HG02840 (cell line): ENCODE measurements at regions not wholly inside any gene's neighbourhood (a gene's known extent, or its start where the extent isn't known, plus 50 kb on each side); places are given as distances from the start of the nearest gene placed in this dataset.
"Not testable (repeated sequence)": the region's sequence is repeated elsewhere in the genome, so short reads cannot be mapped to it uniquely, and the experiment has no call there.

Experiments
- ATAC-seq: cut with Tn5 transposase; IDR thresholded peaks from one replicate; pipeline ENCODE4 v1.9.1; 2021; ENCODE audit warnings: mild to moderate bottlenecking, moderate library complexity, moderate number of reproducible peaks; ENCODE audit not compliant: unreplicated experiment, low FRiP score

DNA sequence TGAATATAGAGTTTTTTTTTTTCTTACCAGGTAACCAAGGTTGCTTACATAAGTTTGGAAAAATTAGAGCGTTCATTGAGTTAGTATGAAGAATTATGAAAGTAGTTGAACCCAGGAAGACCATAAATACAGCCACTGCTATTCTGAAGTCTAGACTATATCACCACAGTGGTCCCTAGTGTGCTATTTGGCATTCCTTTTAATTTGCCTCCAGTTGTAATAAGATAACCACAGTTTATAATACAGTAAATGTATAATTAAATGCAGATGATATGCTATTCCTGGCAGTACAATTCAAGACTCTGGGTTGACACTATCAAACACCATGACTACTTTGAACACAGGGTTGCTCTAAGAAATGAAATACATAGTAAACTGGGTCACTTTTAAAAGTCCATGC, 270.5 kb downstream of the BRINP2 start:
- no peak for ATAC-seq

DNA sequence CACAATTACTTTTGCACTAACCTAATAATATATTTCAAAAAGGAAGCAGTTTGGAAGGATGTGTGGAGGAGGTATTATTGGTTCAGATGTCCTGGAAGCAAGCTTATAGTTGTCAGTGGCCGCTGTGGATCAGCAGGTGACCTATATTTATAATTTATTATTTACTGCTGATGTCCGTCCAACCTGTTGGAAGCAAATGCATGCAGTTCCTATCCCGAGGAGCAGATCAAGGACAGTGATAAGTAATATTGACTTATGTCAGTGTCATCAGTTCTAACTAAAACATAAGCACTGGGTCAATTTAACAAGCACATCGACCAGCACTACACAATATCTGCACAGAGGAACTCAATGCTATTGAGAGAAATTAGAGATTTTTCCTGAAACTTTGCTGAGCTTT, 270.1 kb downstream of the BRINP2 start:
- no peak for ATAC-seq

DNA sequence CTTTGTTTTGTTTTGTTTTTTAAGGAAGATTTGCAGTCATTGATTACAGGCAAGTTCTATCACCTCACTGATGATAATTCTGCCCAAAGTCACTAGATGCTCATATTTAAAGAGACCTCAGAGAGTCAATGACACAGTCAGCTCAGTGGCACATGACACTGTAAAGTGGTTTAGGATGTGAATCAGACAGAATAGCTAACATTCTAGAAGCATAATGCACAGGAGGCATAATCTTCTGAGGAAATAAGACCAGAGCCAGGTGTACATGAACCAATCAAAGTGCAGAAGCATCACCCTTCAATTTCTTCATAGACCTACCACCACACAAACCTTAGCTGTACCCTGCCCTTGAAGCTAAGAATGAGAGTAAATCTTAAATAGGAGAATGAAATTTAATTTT, 268.5 kb downstream of the BRINP2 start:
- no peak for ATAC-seq

DNA sequence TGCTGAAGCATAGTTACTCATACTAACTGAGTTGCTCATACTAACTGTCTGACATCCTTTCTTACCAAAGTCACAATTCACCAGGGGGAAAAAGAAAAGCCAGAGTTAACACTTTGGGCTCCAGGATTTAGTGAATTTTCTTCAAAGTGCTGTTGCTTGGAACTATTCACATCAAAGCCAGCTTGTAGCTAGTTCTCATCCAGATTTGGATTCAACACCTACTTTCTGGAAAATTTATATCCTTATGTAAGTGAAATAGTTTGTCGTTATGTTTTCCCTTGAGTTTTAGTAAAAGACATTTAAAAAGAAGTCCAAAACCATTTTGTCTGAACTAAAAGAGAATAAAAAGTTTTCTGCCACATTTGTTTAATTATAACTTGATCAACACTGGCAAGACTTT, 264.6 kb downstream of the BRINP2 start:
- ATAC-seq = no peak

DNA sequence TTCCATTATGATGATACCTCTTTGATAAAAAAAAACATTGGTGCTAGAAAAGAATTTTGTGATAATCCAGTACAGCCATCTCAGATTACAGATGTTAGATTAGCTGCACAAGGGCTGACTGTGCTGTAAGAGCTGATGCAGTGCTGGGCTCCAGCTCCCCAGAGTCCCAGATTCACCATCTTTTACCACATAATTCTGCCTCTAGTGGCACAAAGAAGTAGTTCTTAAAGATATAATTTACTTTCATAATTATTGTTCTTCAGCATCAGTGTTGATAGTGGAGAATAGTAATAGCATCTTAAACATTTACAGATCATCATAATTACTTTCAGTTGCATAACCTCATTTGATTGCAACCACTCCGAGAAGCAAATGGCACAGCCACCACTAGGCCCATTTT, 262.1 kb downstream of the BRINP2 start:
- no peak for ATAC-seq

DNA sequence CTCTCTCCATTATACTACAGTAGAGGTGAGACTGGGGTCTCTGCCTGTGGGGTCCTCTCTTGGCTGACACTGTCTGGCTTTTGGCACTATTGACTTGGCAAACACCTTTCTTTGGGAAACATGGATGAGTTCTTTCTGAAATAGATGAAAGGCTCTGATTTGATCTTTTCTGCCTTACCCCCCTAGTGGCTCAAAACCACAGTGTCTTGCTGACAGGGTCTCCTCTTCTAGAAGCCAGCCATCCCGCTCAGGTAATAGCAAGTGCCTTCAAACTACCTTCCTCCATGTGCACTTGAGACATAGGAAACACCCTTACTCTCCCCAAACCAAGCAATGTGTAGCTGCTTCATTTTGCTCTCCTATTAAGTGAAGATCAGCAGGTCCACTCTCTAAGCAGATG, 260.4 kb downstream of the BRINP2 start:
- no peak for ATAC-seq

DNA sequence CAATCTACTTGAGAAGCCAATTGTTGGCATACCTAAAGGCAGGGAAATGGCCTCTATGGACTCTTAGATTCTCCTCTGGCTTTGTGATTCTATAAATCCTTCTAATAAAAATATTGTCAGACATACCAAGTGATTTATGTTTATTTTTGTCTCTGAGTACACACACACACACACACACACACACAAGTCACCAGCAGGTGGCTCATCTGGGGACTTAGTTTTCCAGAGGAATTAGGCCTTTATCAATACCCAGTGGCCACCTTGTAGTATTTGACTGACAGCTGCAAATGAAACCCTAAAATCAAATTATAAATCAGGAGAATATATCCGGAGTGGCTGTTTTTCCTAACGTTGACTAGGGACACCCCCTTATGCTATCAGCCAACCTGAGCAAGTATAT, 258.5 kb downstream of the BRINP2 start:
- no peak for ATAC-seq

DNA sequence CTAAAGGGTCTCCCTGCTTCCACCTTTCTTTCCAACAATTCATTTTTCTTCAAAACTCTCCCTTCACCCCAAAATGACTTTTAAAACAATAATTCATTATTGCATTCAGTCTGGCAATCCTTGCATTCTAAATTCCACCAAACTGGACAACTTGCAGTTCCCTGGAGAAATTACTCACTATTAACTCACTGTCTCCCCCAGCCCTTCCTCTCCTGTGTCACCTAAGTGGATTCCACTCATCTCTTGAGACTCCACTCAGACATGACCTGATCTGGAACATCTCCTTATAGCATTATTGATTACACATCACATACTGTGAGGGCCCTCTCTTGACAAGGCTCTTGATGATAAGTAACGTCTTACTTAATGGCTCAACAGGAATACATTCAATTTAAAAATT, 257.1 kb downstream of the BRINP2 start:
- no peak for ATAC-seq

DNA sequence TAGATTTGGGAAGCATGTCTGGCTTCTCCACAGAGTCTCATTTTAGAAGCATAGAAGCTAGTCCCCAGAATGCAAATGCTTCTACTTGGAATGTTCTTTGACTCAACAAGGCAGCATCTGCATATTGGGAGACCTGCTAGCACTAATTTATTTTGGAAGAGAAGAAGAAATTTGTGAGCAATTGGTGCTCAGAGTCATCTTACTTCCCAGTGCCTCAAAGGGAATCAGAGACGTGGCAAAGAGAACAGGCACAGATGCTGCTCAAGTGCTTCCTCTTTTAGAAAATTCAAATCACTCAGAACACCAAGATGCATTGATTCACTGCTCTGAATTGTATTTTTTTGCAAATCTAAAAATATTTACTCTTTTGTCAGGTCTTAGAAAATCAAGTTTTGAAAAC, 255.7 kb downstream of the BRINP2 start:
- ATAC-seq = no peak

DNA sequence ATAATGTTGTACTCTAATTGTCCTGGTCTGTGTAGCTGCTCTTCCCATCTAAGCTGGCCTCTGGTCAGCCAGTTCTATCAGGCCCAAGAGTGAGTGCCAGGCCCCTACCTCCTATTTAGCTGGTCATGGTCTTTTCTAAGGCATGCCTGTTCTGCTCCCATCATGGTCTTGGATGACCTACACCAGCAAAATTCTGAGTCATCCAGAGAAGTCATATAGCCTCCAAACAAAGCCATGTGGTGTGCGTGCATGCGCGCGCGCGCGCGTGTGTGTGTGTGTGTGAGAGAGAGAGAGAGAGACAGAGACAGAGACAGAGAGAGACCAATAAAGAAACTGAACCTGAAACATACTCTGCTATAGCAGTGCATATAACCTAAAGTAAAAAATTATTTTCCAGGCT, 254.4 kb downstream of the BRINP2 start:
- ATAC-seq = no peak

DNA sequence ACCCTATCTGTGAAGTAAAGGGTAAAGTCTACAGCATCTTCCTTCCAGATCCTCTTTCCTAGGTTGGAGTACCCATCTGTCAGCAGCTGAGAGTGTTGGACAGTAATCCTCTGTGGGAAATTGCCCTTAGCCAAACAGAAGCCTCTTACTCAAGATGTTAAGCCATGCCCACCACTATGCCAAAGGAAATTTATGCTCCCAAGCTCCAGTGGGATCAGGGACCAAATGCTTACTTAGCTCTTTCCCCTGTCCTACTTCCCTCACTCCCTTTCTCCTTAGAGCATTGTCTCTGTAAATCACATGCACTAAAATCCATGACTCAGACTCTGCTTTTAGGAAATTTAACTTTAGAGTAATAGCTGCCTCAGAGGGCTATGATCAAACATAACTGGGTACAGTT, 254.0 kb downstream of the BRINP2 start:
- no peak for ATAC-seq

DNA sequence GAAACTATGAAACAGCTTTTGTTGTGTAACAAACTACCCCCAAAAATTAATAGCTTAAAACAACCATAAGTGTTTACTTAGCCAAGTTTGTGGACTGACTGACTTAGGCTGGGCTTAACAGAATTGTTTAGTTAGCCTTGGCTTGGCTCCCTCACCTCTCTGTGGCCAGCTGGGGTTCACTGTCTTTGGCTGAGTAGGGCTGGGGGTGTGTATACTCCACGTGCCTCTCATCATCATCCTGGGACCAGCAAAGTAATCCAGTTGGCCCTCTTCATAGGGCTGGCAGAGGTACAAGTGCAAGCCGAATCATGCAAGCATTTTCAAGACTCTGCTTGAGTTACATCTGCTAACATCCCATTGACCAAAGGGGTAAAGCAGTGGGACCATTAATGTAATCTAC, 252.3 kb downstream of the BRINP2 start:
- no peak for ATAC-seq

DNA sequence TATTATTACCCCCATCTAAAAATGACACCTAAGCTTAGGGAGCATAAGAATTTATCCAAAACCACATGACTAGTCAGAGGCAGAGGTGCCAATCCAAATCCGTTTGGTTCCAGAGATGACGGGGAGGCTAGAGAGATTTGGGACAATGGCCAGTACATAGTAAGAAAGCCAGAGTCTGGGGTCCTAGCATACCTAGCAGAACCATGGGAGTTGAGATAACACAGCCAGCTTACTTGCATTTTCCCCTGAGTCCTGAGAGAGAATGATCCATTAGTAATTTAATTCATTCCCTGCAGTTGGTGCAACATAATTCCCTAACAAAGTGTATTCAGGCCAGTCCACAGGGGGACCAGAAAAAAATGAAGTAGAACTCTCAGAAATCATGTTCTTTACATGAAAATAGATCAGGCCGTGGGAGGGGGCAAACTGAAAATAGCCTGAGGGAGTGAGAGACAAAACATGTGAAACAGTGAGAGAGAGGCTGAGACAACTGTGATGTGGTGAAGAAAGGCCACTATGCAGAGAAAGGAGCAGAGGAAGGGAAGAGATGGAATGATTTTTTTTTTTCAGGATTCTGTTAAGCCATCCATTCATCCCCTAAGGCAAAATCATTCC, 243.3 kb downstream of the BRINP2 start:
- no peak for ATAC-seq

DNA sequence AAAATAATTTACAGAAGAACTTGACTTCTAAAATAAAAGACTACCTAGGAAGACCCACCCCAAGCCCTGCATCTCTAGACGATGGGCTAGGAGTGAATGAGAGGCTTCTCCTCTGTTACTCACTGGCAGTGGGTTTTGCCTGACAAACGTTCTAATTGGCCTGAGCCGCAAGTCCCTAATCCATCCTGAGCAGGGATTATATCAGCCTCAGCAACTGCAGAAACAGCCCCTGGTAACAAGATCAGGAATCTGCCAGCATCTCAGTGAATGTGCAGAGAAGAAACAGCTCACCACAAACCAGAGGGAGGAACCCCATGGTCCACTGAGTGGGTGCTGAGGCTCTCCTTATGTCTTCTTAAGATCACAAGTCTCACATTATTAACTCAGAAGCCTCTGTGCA, 240.6 kb downstream of the BRINP2 start:
- no peak for ATAC-seq

DNA sequence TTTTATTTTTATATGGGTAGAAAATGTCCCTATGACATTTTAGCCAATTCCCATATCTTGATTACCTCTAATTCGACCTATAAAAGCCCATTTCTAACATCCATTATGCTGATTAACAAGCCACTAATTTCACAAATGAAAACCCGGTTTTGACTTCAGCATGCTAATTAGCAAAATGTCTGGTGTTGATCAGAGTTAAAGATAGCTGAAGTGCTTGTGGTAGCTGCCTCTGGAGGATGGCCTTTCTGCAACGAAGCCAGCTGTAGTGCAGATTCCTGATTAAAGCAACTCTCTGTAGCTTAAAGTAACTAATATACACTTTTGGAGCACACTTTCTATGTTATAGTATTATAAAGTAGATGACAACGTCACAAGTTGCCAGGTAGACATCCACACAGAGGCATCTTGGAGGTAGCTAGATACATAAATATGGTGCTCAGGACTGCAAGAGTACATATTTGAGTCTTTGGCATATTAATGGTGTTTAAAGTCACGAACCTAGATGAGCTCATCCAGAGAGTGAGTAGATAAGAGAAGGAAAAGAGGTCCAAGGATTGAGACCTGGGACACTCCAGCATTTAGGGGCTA, 239.5 kb downstream of the BRINP2 start:
- no peak for ATAC-seq

DNA sequence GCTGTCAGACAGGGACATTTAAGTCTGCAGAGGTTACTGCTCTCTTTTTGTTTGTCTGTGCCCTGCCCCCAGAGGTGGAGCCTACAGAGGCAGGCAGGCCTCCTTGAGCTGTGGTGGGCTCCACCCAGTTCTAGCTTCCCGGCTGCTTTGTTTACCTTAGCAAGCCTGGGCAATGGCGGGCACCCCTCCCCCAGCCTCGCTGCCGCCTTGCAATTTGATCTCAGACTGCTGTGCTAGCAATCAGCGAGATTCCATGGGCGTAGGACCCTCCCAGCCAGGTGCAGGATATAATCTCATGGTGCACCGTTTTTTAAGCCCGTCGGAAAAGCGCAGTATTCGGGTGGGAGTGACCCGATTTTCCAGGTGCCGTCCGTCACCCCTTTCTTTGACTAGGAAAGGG, 235.6 kb downstream of the BRINP2 start:
- not testable (repeated sequence) for ATAC-seq

DNA sequence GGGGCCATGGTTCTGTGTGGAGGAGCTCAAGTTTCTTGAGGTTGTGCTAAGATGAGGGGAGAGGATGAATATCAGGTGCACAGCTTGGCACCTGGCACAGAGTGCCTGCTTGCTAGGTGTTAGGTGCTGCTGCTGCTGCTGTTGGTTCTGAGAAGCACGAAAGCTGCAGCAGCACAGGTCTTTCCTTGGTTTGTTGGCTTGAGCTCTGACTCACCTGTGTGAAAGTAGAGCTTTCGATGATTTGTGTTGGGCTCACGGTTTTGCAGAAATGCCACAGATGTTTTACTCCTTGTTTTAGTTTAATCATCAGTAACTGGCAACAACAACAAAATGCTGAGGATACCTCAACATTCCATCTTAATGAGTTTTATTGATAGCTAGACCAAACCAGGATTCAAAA, 221.6 kb downstream of the BRINP2 start:
- no peak for ATAC-seq

DNA sequence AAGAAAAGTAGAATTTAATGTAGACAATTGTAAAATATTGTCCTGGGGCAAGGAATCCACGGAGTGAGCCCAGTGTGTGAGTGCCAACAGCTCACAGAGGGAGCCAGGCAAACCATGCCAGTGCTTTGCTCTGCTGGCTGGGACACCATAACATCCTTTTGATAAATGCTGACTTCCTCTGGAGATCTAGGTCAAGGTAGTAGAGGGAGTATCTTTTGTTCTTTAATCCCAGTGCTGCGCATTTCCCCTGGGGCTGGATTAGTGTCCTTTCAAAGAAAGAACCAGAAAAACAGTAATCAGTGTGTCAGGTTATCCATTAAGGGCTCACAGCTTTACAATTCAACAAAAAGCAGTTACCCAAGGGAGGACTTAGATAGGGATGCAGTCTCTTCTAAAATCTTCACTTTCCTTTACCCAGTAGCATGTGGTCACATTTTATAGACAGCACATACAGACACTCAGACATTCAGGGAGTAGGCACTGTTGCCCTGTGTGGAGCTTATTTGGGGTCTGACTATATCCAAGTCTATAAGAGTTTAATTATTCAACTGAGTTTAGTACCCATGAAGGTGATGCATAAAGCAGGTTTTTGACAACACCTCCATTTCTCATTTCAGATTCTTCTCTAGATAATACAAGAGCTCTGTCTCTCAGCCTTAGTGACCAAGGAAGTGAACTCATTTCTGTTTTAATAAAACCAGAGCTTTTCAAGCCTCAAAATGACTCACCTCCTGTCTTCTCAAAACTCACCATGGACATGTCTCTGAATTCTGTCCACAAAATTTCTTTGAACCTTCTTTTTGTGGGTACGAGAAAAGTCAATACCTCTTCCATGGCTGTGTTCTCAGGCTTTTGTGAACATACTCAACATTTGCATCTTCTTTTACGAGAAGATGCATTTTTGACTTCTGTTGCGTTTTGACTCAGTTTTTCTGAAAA, 215.3 kb downstream of the BRINP2 start:
- no peak for ATAC-seq

DNA sequence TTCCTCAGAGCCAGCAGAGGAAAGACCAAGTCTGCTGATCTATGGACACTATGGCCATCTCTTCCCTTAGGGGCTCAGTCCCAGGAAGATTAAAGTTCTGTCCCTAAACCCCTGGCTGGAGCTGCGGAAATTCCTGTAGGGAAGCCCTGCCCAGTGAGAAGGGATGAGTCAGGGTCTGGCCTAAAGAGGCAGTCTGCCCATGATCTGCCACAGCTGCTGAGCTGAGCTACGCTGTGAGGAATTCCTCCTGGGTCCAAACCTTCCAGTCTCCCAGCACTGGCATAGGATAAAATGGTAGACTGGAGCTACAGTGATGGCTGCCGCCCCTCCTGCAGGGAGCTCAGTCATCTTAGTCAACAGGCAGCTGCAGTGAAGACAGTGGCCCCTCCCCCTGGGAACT, 213.7 kb downstream of the BRINP2 start:
- no peak for ATAC-seq

DNA sequence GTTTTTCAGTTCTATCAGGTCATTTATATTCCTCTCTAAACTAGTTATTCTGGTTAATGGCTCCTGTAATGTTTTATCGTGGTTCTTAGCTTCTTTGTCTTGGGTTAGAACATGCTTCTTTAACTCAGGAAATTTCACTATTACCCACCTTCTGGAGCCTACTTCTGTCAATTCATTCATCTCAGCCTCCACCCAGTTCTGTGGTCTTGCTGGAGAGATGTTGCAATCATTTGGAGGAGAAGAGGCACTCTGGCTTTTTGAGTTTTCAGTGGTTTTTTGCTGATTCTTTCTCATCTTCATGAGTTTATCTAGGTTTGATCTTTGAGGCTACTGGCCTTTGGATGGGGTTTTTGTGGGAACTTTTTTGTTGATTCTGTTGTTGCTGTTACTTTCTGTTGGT, 213.0 kb downstream of the BRINP2 start:
- ATAC-seq = no peak

DNA sequence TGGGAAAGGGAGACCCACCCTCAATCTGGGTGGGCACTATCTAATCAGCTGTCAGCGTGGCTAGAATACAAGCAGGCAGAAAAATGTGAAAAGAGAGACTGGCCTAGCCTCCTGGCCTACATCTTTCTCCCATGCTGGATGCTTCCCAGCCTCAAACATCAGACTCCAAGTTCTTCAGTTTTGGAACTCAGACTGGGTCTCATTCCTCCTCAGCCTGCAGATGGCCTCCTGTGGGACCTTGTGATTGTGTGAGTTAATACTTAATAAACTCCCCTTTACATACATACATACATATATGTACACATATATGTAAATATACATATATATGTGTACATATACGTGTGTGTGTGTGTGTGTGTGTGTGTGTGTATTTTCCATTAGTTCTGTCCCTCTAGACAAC, 207.1 kb downstream of the BRINP2 start:
- no peak for ATAC-seq

DNA sequence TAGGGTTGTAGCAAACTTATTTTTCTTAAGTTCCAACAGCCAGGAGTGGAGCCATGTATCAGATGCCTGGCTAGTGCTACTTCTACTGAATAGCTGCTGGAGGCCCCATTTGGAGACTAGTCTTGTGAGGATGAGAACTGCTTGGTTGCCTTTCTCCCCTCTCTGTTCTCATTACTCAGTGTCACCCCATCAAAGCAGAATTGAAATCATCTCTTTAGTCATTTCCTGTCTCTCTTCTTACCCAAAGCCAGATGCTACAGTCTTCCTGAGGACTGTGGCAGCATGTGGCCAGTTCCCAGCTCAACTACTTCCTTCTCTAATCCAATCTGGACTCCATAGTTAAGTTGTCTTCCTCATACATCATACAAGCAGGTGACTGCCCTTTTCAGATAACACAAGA, 197.5 kb downstream of the BRINP2 start:
- no peak for ATAC-seq
